SK-N-SH treated with all-trans-retinoic acid at 6 μM for 48 hours (cell line): ENCODE measurements at regions not wholly inside any gene's neighbourhood (a gene's known extent, or its start where the extent isn't known, plus 50 kb on each side); places are given as distances from the start of the nearest gene placed in this dataset.

Experiments used
- PPARA ChIP-seq: fragments of 250-450 bp; sonication (Bioruptor Pico); IDR thresholded peaks from 2 replicates; pipeline ENCODE4 v1.5.0; 2020; ENCODE audit warnings: mild to moderate bottlenecking, borderline replicate concordance
- RARB ChIP-seq: fragments of 250-450 bp; sonication (Bioruptor Pico); IDR thresholded peaks from 2 replicates; pipeline ENCODE4 v1.8.0; 2021; ENCODE audit warnings: mild to moderate bottlenecking, moderate library complexity
- TOX ChIP-seq: fragments of 250-450 bp; sonication (Bioruptor Pico); IDR thresholded peaks from 2 replicates; pipeline ENCODE4 v1.8.0; 2021; ENCODE audit warnings: mild to moderate bottlenecking, moderate library complexity, borderline replicate concordance

GRCh38 chr12:94848966-94849365 is 154.5 kb downstream of the NDUFA12 start:
- no peak for TF ChIP-seq RARB (CRISPR knock-in tag)
- TF ChIP-seq TOX: no peak
- no peak for TF ChIP-seq PPARA (CRISPR knock-in tag)
